ENCODE measurements at regions not wholly inside any gene's neighbourhood (a gene's known extent, or its start where the extent isn't known, plus 50 kb on each side); places are given as distances from the start of the nearest gene placed in this dataset.

- CTCF ChIA-PET (ENCODE audit: low intra/inter-chr PET ratio), result no interaction called here
- H3K9ac ChIP-seq (ENCODE audit: insufficient read depth in 1 of 2, low read depth in 2 of 2, low read length in 2 of 2), result no peak overlapping the region
- intact Hi-C loops (cut with micrococcal nuclease), result no loop called here
- H3K4me1 ChIP-seq (replicated peaks in 1 of 2; ENCODE audit: control insufficient read depth in 2 of 2, insufficient read depth in 2 of 2, low read length in 2 of 2), result no peaks in the 10 kb centered on the region
- WGBS (ENCODE audit: insufficient coverage, low coverage, missing lambda C conversion rate), result 4% methylated on average over 8 of the region's 8 CpGs
- DNase-seq (ENCODE audit: extremely low read depth in 1 of 4, low spot score in 3 of 4) (no peak), FAIRE-seq (no peak), ATAC-seq (no peak)
- H3K9me1 ChIP-seq (ENCODE audit: control insufficient read depth, insufficient read depth, low read length), result no peaks in the 10 kb centered on the region
- in situ Hi-C loops (cut with MboI), result no loop called here
- no peaks in the 10 kb centered on the region for H3K79me2 ChIP-seq (ENCODE audit: control insufficient read depth, insufficient read depth, low read length)
- BruUV-seq (replicated peaks), result no TSS peak
- no peak overlapping the region for H3K27ac ChIP-seq (ENCODE audit: extremely low read depth, low read depth, low read length)
- no peak overlapping the region for H3K4me2 ChIP-seq (ENCODE audit: insufficient read depth, low read length)
- H2AFZ ChIP-seq (ENCODE audit: low read depth, low read length), result no peak overlapping the region
- peaks cover 2 to 13% of the 10 kb centered on the region in 2 experiments; a peak in 3 of 5 replicates for H3K27me3 ChIP-seq (ENCODE audit: control insufficient read depth in 2 of 2, insufficient read depth in 2 of 2, low read length in 2 of 2)
- no peak overlapping the region for H3K4me3 ChIP-seq
- H4K20me1 ChIP-seq (replicated peaks; ENCODE audit: control insufficient read depth, insufficient read depth, low read length), result no peaks in the 10 kb centered on the region
- no peaks in the 10 kb centered on the region for H3K9me3 ChIP-seq (replicated peaks; ENCODE audit: control insufficient read depth, insufficient read depth, low read depth, low read length)
- no peaks in the 10 kb centered on the region for H3K36me3 ChIP-seq (ENCODE audit: control insufficient read depth, insufficient read depth, low read length)
- TF ChIP-seq CEBPZ (IDR thresholded peaks at IDR 0.05; ENCODE audit: borderline replicate concordance, low read depth, low read length), result no peak
- TF ChIP-seq, protein P1, sequence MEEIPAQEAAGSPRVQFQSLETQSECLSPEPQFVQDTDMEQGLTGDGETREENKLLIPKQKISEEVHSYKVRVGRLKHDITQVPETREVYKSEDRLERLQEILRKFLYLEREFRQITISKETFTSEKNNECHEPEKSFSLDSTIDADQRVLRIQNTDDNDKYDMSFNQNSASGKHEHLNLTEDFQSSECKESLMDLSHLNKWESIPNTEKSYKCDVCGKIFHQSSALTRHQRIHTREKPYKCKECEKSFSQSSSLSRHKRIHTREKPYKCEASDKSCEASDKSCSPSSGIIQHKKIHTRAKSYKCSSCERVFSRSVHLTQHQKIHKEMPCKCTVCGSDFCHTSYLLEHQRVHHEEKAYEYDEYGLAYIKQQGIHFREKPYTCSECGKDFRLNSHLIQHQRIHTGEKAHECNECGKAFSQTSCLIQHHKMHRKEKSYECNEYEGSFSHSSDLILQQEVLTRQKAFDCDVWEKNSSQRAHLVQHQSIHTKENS (CRISPR knock-in tag; IDR thresholded peaks at IDR 0.05), result no peak
- no peak for TF ChIP-seq SMARCA5 (IDR thresholded peaks at IDR 0.05)
- TF ChIP-seq ZNF232 (CRISPR knock-in tag; IDR thresholded peaks at IDR 0.05), result no peak
- no peak for TF ChIP-seq NELFE (IDR thresholded peaks at IDR 0.05; ENCODE audit: insufficient read depth, insufficient read length)
- TF ChIP-seq GATAD2B (IDR thresholded peaks at IDR 0.05; ENCODE audit: borderline replicate concordance), result no peak
- TF ChIP-seq ARID1B (IDR thresholded peaks at IDR 0.05), result no peak
- TF ChIP-seq MTA3 (IDR thresholded peaks at IDR 0.05; ENCODE audit: borderline replicate concordance), result no peak
- no peak for TF ChIP-seq TCF7L2 (IDR thresholded peaks at IDR 0.05; ENCODE audit: low read depth, low read length)
- no peak for TF ChIP-seq U2AF1 (optimal IDR thresholded peaks at IDR 0.05; ENCODE audit: low read depth, low read length)
- TF ChIP-seq GATAD2A (IDR thresholded peaks at IDR 0.05), result no peak
- no peak for TF ChIP-seq PHB2 (IDR thresholded peaks at IDR 0.05; ENCODE audit: low read depth)
- TF ChIP-seq, protein P2, sequence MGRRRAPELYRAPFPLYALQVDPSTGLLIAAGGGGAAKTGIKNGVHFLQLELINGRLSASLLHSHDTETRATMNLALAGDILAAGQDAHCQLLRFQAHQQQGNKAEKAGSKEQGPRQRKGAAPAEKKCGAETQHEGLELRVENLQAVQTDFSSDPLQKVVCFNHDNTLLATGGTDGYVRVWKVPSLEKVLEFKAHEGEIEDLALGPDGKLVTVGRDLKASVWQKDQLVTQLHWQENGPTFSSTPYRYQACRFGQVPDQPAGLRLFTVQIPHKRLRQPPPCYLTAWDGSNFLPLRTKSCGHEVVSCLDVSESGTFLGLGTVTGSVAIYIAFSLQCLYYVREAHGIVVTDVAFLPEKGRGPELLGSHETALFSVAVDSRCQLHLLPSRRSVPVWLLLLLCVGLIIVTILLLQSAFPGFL (CRISPR knock-in tag; IDR thresholded peaks at IDR 0.05), result no peak
- no peak for TF ChIP-seq RBM17 (IDR thresholded peaks at IDR 0.05; ENCODE audit: borderline replicate concordance, low read depth, low read length)
- TF ChIP-seq, protein P3, sequence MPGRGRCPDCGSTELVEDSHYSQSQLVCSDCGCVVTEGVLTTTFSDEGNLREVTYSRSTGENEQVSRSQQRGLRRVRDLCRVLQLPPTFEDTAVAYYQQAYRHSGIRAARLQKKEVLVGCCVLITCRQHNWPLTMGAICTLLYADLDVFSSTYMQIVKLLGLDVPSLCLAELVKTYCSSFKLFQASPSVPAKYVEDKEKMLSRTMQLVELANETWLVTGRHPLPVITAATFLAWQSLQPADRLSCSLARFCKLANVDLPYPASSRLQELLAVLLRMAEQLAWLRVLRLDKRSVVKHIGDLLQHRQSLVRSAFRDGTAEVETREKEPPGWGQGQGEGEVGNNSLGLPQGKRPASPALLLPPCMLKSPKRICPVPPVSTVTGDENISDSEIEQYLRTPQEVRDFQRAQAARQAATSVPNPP (IDR thresholded peaks at IDR 0.05; ENCODE audit: borderline replicate concordance, insufficient read depth, insufficient read length), result no peak
- TF ChIP-seq ZFX (CRISPR knock-in tag; IDR thresholded peaks at IDR 0.05), result no peak
- no peak for TF ChIP-seq BRCA1 (IDR thresholded peaks at IDR 0.05)
- no peak for TF ChIP-seq BRCA1 (CRISPR knock-in tag; IDR thresholded peaks at IDR 0.05)
- POLR2A ChIA-PET, result no interaction called here
These were observed 167.5 kb downstream of the EBLN2 start for GRCh38 chr3:73228959-73229358.

Data from K562 (cell line).